Psoas muscle (tissue), 7 donors: ENCODE measurements at regions not wholly inside any gene's neighbourhood (a gene's known extent, or its start where the extent isn't known, plus 50 kb on each side); places are given as distances from the start of the nearest gene placed in this dataset.

Experiments used
- ATAC-seq, 4 donors: fragments of 200-7000 bp; cut with Tn5 transposase; one replicate each; pipeline ENCODE4 v1.9.1; 2020; ENCODE audit warnings: moderate library complexity in 3 of 4, mild to moderate bottlenecking in 2 of 4
- DNase-seq, 2 donors: peaks; one replicate each; pipeline ENCODE4 v3.0.0-alpha.2; 2020
- H3K27ac ChIP-seq: fragments of 200-600 bp; one replicate; pipeline ENCODE4 v1.8.0; 2022
- H3K27me3 ChIP-seq, 3 donors: fragments of 200-600 bp in 1 of 3; one replicate each; pipeline versions ENCODE4 v1.6.1 to v1.8.0; 2013 to 2022; ENCODE audit warnings: low read length in 2 of 3, mild to moderate bottlenecking in 2 of 3, moderate library complexity in 1 of 3; ENCODE audit not compliant: insufficient read depth in 3 of 3
- H3K36me3 ChIP-seq, 2 donors: fragments of 200-600 bp in 1 of 2; one replicate each; pipeline versions ENCODE4 v1.6.1 to v1.8.0; 2013 to 2022; ENCODE audit warnings: low read depth in 1 of 2, mild to moderate bottlenecking in 1 of 2, moderate library complexity in 1 of 2; ENCODE audit not compliant: insufficient read depth in 1 of 2
- H3K4me1 ChIP-seq: fragments of 200-600 bp; one replicate; pipeline ENCODE4 v1.8.0; 2022
- H3K4me3 ChIP-seq: fragments of 200-600 bp; one replicate; pipeline ENCODE4 v1.8.0; 2022; ENCODE audit warnings: mild to moderate bottlenecking
- H3K9me3 ChIP-seq: fragments of 200-600 bp; one replicate; pipeline ENCODE4 v1.8.0; 2022
- WGBS, 3 donors: extraction: QIAGEN DNeasy Blood & Tissue Kit; methylation state at CpG; one replicate each; pipeline versions ENCODE4 v1.1.6 to v1.1.7; 2013; 5-methylcytosine and 5-hydroxymethylcytosine counted together
- intact Hi-C, 2 donors: fragments of 100-400 bp; cut with DNase I; formaldehyde crosslinking; loops; one replicate each; pipeline versions ENCODE4 v1.11.0 to v1.14.2; 2022
- TF ChIP-seq, protein P1 (sequence below): fragments of 200-600 bp; IDR thresholded peaks from one replicate; pipeline ENCODE4 v1.8.0; 2022; ENCODE audit warnings: antibody characterized with exemption
- donor health status: healthy with polysubstance abuse.
- donor health status: DM: no; HTN: no; CAD: no; lungs with moderate emphysema.
- donor health status: Bipolar disorder and iron deficiency.
- donor health status: healthy.
- donor health status: DM: yes; HTN: yes; CAD: no.
- donor health status: DM: no; HTN: no; CAD: no.
- donor health status: DM: yes; HTN: yes; CAD: no.

DNA sequence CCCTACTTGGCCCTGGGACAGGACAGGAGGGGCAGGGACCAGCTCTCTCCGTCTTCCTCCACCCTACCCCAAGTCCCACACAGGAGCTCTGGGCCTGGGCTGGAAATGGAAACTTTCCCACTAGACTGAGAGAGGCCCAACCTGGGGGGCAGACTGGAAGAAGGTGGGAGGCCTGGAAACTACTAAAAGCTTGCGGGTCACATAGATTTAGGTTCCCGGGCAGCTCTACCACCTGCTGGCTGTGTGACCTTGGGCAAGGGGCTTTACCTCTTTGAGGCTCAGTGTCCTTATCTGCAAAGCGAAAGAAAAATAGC lies 49.9 kb upstream of the CCDC174 start:
- intact Hi-C loops, result no loop called here

More for the DNA sequence above, 49.9 kb upstream of the CCDC174 start:
- ATAC-seq (no peak), DNase-seq (no peak)
- H3K9me3 ChIP-seq, result no peaks in the 10 kb centered on the region
- H3K27me3 ChIP-seq, result peaks cover 0 to 34% (median 16%) of the 10 kb centered on the region in 3 donors
- 44 to 56% (median 46%) methylated on average over 4 of the region's 4 CpGs for WGBS, 3 donors
- peaks cover 4% of the 10 kb centered on the region for H3K4me1 ChIP-seq
- H3K36me3 ChIP-seq, result no peaks in the 10 kb centered on the region
- H3K27ac ChIP-seq, result no peak overlapping the region
- H3K4me3 ChIP-seq, result no peak overlapping the region
- TF ChIP-seq, protein P1, sequence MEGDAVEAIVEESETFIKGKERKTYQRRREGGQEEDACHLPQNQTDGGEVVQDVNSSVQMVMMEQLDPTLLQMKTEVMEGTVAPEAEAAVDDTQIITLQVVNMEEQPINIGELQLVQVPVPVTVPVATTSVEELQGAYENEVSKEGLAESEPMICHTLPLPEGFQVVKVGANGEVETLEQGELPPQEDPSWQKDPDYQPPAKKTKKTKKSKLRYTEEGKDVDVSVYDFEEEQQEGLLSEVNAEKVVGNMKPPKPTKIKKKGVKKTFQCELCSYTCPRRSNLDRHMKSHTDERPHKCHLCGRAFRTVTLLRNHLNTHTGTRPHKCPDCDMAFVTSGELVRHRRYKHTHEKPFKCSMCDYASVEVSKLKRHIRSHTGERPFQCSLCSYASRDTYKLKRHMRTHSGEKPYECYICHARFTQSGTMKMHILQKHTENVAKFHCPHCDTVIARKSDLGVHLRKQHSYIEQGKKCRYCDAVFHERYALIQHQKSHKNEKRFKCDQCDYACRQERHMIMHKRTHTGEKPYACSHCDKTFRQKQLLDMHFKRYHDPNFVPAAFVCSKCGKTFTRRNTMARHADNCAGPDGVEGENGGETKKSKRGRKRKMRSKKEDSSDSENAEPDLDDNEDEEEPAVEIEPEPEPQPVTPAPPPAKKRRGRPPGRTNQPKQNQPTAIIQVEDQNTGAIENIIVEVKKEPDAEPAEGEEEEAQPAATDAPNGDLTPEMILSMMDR, result no peak
